ENCODE measurements at regions not wholly inside any gene's neighbourhood (a gene's known extent, or its start where the extent isn't known, plus 50 kb on each side); places are given as distances from the start of the nearest gene placed in this dataset.

- no peak for TF ChIP-seq ZNF274 (IDR thresholded peaks at IDR 0.05; ENCODE audit: low read length)
- no peak for TF ChIP-seq ZNF274 (tag by site-specific recombination; IDR thresholded peaks at IDR 0.05; ENCODE audit: borderline replicate concordance)
- no peak for TF ChIP-seq CTCF (tag by site-specific recombination; IDR thresholded peaks at IDR 0.05)
- no peak for TF ChIP-seq SALL2 (tag by site-specific recombination; IDR thresholded peaks at IDR 0.05; ENCODE audit: borderline replicate concordance)
- no peak for TF ChIP-seq REST (tag by site-specific recombination; IDR thresholded peaks at IDR 0.05)
- TF ChIP-seq ZNF175 (tag by site-specific recombination; IDR thresholded peaks at IDR 0.05) = no peak
- no peak for TF ChIP-seq ZNF416 (tag by site-specific recombination; IDR thresholded peaks at IDR 0.05)
- TF ChIP-seq TCF7L2 (IDR thresholded peaks at IDR 0.05; ENCODE audit: borderline replicate concordance, low read depth, low read length) = no peak
- TF ChIP-seq ZFHX2 (tag by site-specific recombination; conservative IDR thresholded peaks at IDR 0.05) = no peak
- TF ChIP-seq ZNF302 (tag by site-specific recombination; IDR thresholded peaks at IDR 0.05; ENCODE audit: low read depth) = no peak
- TF ChIP-seq ZNF280C (tag by site-specific recombination; IDR thresholded peaks at IDR 0.05) = no peak
- no peak for TF ChIP-seq OSR2 (tag by site-specific recombination; IDR thresholded peaks at IDR 0.05)
- TF ChIP-seq ZNF112 (tag by site-specific recombination; IDR thresholded peaks at IDR 0.05) = no peak
These were observed 809.7 kb downstream of the MAFB start for GRCh38 chr20:39879296-39879695.

Data from HEK293 (cell line).